ENCODE measurements at regions not wholly inside any gene's neighbourhood (a gene's known extent, or its start where the extent isn't known, plus 50 kb on each side); places are given as distances from the start of the nearest gene placed in this dataset.

DNA sequence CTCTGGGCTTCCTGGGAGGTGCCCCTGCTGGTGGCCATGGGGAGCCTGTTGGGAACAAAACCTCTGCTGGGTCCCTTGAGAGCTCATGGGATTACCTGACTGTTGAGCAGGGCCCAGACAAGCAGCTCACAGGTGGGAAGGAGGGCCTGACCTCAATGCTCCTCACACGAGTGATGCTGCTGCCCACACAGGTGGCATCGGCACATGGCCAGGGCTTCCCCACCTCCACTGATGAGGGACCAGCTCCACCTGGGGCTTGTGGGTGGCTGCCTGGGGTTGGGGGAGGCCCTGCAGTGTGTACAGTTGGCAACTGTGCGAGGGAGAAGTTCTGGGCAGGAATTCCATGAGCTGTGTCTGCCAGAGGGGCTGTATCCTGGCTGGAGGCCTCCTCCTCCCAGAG lies 87.8 kb upstream of the NLRP1 start:
- no peak overlapping the region for H3K4me3 ChIP-seq (ENCODE audit: control insufficient read depth, low read depth, low read length)
- TF ChIP-seq CTCF (IDR thresholded peaks at IDR 0.05; ENCODE audit: control insufficient read depth, insufficient read depth, low read depth, low read length, missing control alignments): no peak
- no peak for DNase-seq (ENCODE audit: low read depth)

GRCh38 chr17:5672815-5673430 lies 88.6 kb upstream of the NLRP1 start:
- H3K4me3 ChIP-seq (ENCODE audit: control insufficient read depth, low read depth, low read length): no peak overlapping the region
- TF ChIP-seq CTCF (IDR thresholded peaks at IDR 0.05; ENCODE audit: control insufficient read depth, insufficient read depth, low read depth, low read length, missing control alignments): no peak
- no peak for DNase-seq (ENCODE audit: low read depth)

DNA sequence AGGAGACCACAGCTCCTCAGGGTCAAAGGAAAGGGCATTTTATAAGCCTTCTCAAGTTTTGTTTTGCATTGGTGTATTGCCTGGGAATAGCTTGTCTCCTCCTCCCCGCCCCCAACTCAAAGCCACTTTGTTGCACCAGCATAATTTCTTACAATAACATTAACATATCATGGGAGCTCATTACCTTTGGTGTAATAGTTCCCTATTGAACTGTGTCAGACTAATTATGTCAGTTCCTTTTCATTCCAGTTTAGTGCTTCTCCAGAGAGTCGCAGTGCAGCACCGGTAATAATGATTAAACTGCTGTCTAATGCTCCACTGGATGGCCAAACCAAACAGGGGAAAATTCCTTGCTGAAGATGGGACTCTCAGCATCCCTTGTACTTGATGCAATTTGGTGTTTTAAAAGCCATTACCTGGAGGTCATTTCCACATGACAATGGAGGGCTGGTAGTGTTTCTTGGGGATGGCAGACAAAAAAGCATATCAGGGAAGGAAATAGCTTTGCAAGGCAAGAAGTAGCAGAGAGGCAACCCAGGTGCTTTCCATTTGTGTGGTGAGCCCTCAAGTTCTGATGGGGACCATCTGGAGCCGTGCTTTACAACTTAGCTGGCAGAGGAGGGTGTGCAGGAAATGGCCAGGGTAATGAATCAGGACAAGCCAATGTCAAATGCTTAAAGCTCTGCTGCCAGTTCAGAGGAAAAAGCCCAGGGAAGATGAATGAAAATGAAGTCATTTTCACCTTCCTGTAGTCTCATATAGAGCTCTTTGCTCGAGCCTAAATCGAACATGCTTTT lies 91.5 kb upstream of the NLRP1 start:
- H3K4me3 ChIP-seq (ENCODE audit: control insufficient read depth, low read depth, low read length): no peak overlapping the region
- TF ChIP-seq CTCF (IDR thresholded peaks at IDR 0.05; ENCODE audit: control insufficient read depth, insufficient read depth, low read depth, low read length, missing control alignments): no peak
- DNase-seq (ENCODE audit: low read depth): no peak

DNA sequence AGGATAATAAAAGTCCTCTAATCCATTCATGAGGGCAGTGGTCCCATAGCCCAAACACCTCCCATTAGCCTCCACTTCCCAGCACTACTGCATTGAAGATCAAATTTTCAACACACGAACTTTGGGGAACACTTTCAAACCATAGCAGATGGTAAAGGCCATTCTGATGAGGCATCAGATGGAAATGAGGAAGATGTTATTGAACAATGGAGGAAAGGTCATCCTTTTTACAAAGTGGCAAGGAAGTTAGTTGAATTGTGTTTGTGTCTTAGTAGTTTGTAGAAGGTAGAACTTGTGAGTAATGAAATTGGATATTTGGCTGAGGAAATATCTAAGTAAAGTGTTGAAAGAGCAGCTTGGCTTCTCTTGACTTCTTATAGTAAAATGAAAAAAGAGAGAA lies 93.3 kb upstream of the NLRP1 start:
- DNase-seq (ENCODE audit: low read depth): no peak
- H3K4me3 ChIP-seq (ENCODE audit: control insufficient read depth, low read depth, low read length): no peak overlapping the region
- no peak for TF ChIP-seq CTCF (IDR thresholded peaks at IDR 0.05; ENCODE audit: control insufficient read depth, insufficient read depth, low read depth, low read length, missing control alignments)

GRCh38 chr17:5678171-5678570 lies 93.9 kb upstream of the NLRP1 start:
- DNase-seq (ENCODE audit: low read depth): no peak
- TF ChIP-seq CTCF (IDR thresholded peaks at IDR 0.05; ENCODE audit: control insufficient read depth, insufficient read depth, low read depth, low read length, missing control alignments): no peak
- H3K4me3 ChIP-seq (ENCODE audit: control insufficient read depth, low read depth, low read length): no peak overlapping the region

GRCh38 chr17:5680766-5681165 lies 96.5 kb upstream of the NLRP1 start:
- TF ChIP-seq CTCF (IDR thresholded peaks at IDR 0.05; ENCODE audit: control insufficient read depth, insufficient read depth, low read depth, low read length, missing control alignments): no peak
- H3K4me3 ChIP-seq (ENCODE audit: control insufficient read depth, low read depth, low read length): no peak overlapping the region
- no peak for DNase-seq (ENCODE audit: low read depth)
